ENCODE measurements at regions not wholly inside any gene's neighbourhood (a gene's known extent, or its start where the extent isn't known, plus 50 kb on each side); places are given as distances from the start of the nearest gene placed in this dataset.

GRCh38 chr2:160672211-160672610, 178.6 kb upstream of the RBMS1 start:
- TF ChIP-seq EZH2 (IDR thresholded peaks at IDR 0.05; ENCODE audit: borderline replicate concordance, low read depth, low read length, poor library complexity, severe bottlenecking) (no peak), CTCF (conservative IDR thresholded peaks at IDR 0.05; ENCODE audit: low read depth, low read length) (no peak)
- Histone ChIP-seq H3K4me1 (ENCODE audit: insufficient read depth, low read length, poor library complexity, severe bottlenecking) (no peaks in the 10 kb centered on the region), H3K36me3 (ENCODE audit: insufficient read depth, low read length, poor library complexity, severe bottlenecking) (no peaks in the 10 kb centered on the region), H3K9me3 (ENCODE audit: low read depth, low read length, poor library complexity, severe bottlenecking) (no peaks in the 10 kb centered on the region), H3K27me3 (replicated peaks; ENCODE audit: insufficient read depth, low read depth, low read length, poor library complexity) (no peaks in the 10 kb centered on the region), H3K4me3 (ENCODE audit: low read depth, low read length, poor library complexity, severe bottlenecking) (no peak overlapping the region), H3K27ac (ENCODE audit: low read depth, low read length, poor library complexity, severe bottlenecking) (no peak overlapping the region)
- POLR2A ChIA-PET (ENCODE audit: low non-redundant PET), result no interaction called here
- DNase-seq (ENCODE audit: low spot score), result no peak
- CTCF ChIA-PET, result no interaction called here
- intact Hi-C loops (cut with micrococcal nuclease; ENCODE audit: unreplicated experiment), result no loop called here
- no TSS peak for BruUV-seq (replicated peaks)

- POLR2A ChIA-PET (ENCODE audit: low non-redundant PET), result interaction anchor here (0.6 kb wide), 1 partner anchor 19 kb away, joined by 4 read pairs; no protein-coding TSS in a partner anchor
- Histone ChIP-seq H3K27ac (ENCODE audit: low read depth, low read length, poor library complexity, severe bottlenecking) (no peak overlapping the region), H3K9me3 (ENCODE audit: low read depth, low read length, poor library complexity, severe bottlenecking) (no peaks in the 10 kb centered on the region), H3K4me3 (ENCODE audit: low read depth, low read length, poor library complexity, severe bottlenecking) (no peak overlapping the region), H3K4me1 (ENCODE audit: insufficient read depth, low read length, poor library complexity, severe bottlenecking) (no peaks in the 10 kb centered on the region), H3K36me3 (ENCODE audit: insufficient read depth, low read length, poor library complexity, severe bottlenecking) (no peaks in the 10 kb centered on the region), H3K27me3 (replicated peaks; ENCODE audit: insufficient read depth, low read depth, low read length, poor library complexity) (no peaks in the 10 kb centered on the region)
- CTCF ChIA-PET, result no interaction called here
- intact Hi-C loops (cut with micrococcal nuclease; ENCODE audit: unreplicated experiment), result no loop called here
- DNase-seq (ENCODE audit: low spot score), result no peak
- BruUV-seq (replicated peaks), result no TSS peak
- TF ChIP-seq CTCF (conservative IDR thresholded peaks at IDR 0.05; ENCODE audit: low read depth, low read length) (no peak), EZH2 (IDR thresholded peaks at IDR 0.05; ENCODE audit: borderline replicate concordance, low read depth, low read length, poor library complexity, severe bottlenecking) (no peak)
Observed at GRCh38 chr2:160674146-160674750, 180.6 kb upstream of the RBMS1 start.

GRCh38 chr2:160679686-160680085, 186.1 kb upstream of the RBMS1 start:
- POLR2A ChIA-PET (ENCODE audit: low non-redundant PET), result no interaction called here
- no peak overlapping the region for H3K4me3 ChIP-seq (ENCODE audit: low read depth, low read length, poor library complexity, severe bottlenecking)
- H3K27me3 ChIP-seq (replicated peaks; ENCODE audit: insufficient read depth, low read depth, low read length, poor library complexity), result no peaks in the 10 kb centered on the region
- intact Hi-C loops (cut with micrococcal nuclease; ENCODE audit: unreplicated experiment), result no loop called here
- H3K27ac ChIP-seq (ENCODE audit: low read depth, low read length, poor library complexity, severe bottlenecking), result no peak overlapping the region
- no peaks in the 10 kb centered on the region for H3K4me1 ChIP-seq (ENCODE audit: insufficient read depth, low read length, poor library complexity, severe bottlenecking)
- no peaks in the 10 kb centered on the region for H3K9me3 ChIP-seq (ENCODE audit: low read depth, low read length, poor library complexity, severe bottlenecking)
- no peak for DNase-seq (ENCODE audit: low spot score)
- BruUV-seq (replicated peaks), result no TSS peak
- no peaks in the 10 kb centered on the region for H3K36me3 ChIP-seq (ENCODE audit: insufficient read depth, low read length, poor library complexity, severe bottlenecking)
- no peak for TF ChIP-seq EZH2 (IDR thresholded peaks at IDR 0.05; ENCODE audit: borderline replicate concordance, low read depth, low read length, poor library complexity, severe bottlenecking)
- no peak for TF ChIP-seq CTCF (conservative IDR thresholded peaks at IDR 0.05; ENCODE audit: low read depth, low read length)
- CTCF ChIA-PET, result no interaction called here
